HG03521 (cell line): ENCODE measurements at regions not wholly inside any gene's neighbourhood (a gene's known extent, or its start where the extent isn't known, plus 50 kb on each side); places are given as distances from the start of the nearest gene placed in this dataset.

Experiments
- ATAC-seq: cut with Tn5 transposase; IDR thresholded peaks from one replicate; pipeline ENCODE4 v1.9.1; 2021; ENCODE audit warnings: mild to moderate bottlenecking, moderate library complexity; ENCODE audit not compliant: unreplicated experiment

GRCh38 chr11:95335989-95336388, 105.0 kb upstream of the SESN3 start:
- ATAC-seq = no peak

GRCh38 chr11:95331161-95331560, 100.2 kb upstream of the SESN3 start:
- no peak for ATAC-seq

- no peak for ATAC-seq
Measured at GRCh38 chr11:95330302-95330701, 99.3 kb upstream of the SESN3 start.

- no peak for ATAC-seq
Measured at GRCh38 chr11:95327273-95327948, 96.4 kb upstream of the SESN3 start.

GRCh38 chr11:95325777-95326258, 94.8 kb upstream of the SESN3 start:
- ATAC-seq = no peak

- no peak for ATAC-seq
Measured at GRCh38 chr11:95324826-95325225, 93.8 kb upstream of the SESN3 start.

GRCh38 chr11:95322539-95322938, 91.5 kb upstream of the SESN3 start:
- ATAC-seq = no peak

GRCh38 chr11:95318498-95318897, 87.5 kb upstream of the SESN3 start:
- ATAC-seq = no peak

- no peak for ATAC-seq
Measured at GRCh38 chr11:95308512-95309035, 77.6 kb upstream of the SESN3 start.

GRCh38 chr11:95307286-95307685, 76.3 kb upstream of the SESN3 start:
- ATAC-seq = no peak

- ATAC-seq = no peak
Measured at GRCh38 chr11:95306801-95307200, 75.8 kb upstream of the SESN3 start.

GRCh38 chr11:95306123-95306522, 75.1 kb upstream of the SESN3 start:
- ATAC-seq = no peak

GRCh38 chr11:95305705-95306104, 74.7 kb upstream of the SESN3 start:
- ATAC-seq = no peak

- ATAC-seq = no peak
Measured at GRCh38 chr11:95304777-95305176, 73.8 kb upstream of the SESN3 start.

- ATAC-seq = no peak
Measured at GRCh38 chr11:95302211-95302610, 71.2 kb upstream of the SESN3 start.

- no peak for ATAC-seq
Measured at GRCh38 chr11:95301474-95301873, 70.5 kb upstream of the SESN3 start.

GRCh38 chr11:95299078-95299679, 68.2 kb upstream of the SESN3 start:
- ATAC-seq = no peak

- no peak for ATAC-seq
Measured at GRCh38 chr11:95297680-95298452, 66.9 kb upstream of the SESN3 start.

- peak; percentile 88 for ATAC-seq
Measured at GRCh38 chr11:95296621-95297025, 65.6 kb upstream of the SESN3 start.

- ATAC-seq = no peak
Measured at GRCh38 chr11:95296165-95296564, 65.2 kb upstream of the SESN3 start.

- ATAC-seq = no peak
Measured at GRCh38 chr11:95295382-95296149, 64.6 kb upstream of the SESN3 start.
